Panc1 (cell line): ENCODE measurements at regions not wholly inside any gene's neighbourhood (a gene's known extent, or its start where the extent isn't known, plus 50 kb on each side); places are given as distances from the start of the nearest gene placed in this dataset.

Experiments used
- ATAC-seq: fragments of 200-7000 bp; cut with Tn5 transposase; 2 replicates; pipeline ENCODE4 v1.9.1; 2020; ENCODE audit warnings: mild to moderate bottlenecking, moderate library complexity
- BruUV-seq: library from RNA; stranded (reverse); fragments of 400-500 nt; replicated peaks from 2 replicates; lab custom pipeline; 2021; lab: Mats Ljungman, UMichigan
- CTCF ChIA-PET: fragments of 300-600 bp; sonication (Branson Sonifier 250); formaldehyde crosslinking; loops from one replicate; lab custom pipeline; 2022; ENCODE audit warnings: antibody characterized with exemption; lab: Charles Lee
- POLR2A ChIA-PET: fragments of 300-600 bp; sonication (Branson Sonifier 250); formaldehyde crosslinking; loops from one replicate; lab custom pipeline; 2022; ENCODE audit warnings: antibody characterized with exemption; lab: Charles Lee
- DNase-seq: peaks from one replicate; pipeline ENCODE4 v3.0.0-alpha.2; 2010; ENCODE audit warnings: low read depth, low spot score
- H3K27ac ChIP-seq: 2 replicates; pipeline ENCODE4 v1.5.1; 2011; ENCODE audit warnings: mild to moderate bottlenecking, low read length, inconsistent platforms
- H3K27me3 ChIP-seq: fragments of 200-500 bp; sonication (Bioruptor generic); 2 replicates; pipeline ENCODE4 v1.6.0; 2014; ENCODE audit warnings: low read length, inconsistent platforms; ENCODE audit not compliant: control insufficient read depth, insufficient read depth
- H3K36me3 ChIP-seq: fragments of 200-500 bp; sonication (Bioruptor generic); 2 replicates; pipeline ENCODE4 v1.5.1; 2014; ENCODE audit warnings: inconsistent platforms, mild to moderate bottlenecking, low read length, moderate library complexity; ENCODE audit not compliant: control insufficient read depth, insufficient read depth
- H3K4me1 ChIP-seq: 2 replicates; pipeline ENCODE4 v1.5.1; 2011; ENCODE audit warnings: inconsistent platforms, mild to moderate bottlenecking, low read length, moderate library complexity; ENCODE audit not compliant: control insufficient read depth, insufficient read depth
- H3K4me3 ChIP-seq, 2 experiments: 2 replicates each; pipeline ENCODE4 v1.5.1; 2011 to 2012; ENCODE audit warnings: low read depth in 2 of 2, low read length in 2 of 2, mild to moderate bottlenecking in 2 of 2, inconsistent platforms in 1 of 2, moderate library complexity in 1 of 2
- H3K9me3 ChIP-seq: fragments of 200-500 bp; sonication (Bioruptor generic); 2 replicates; pipeline ENCODE4 v1.5.1; 2014; ENCODE audit warnings: low read depth, mild to moderate bottlenecking, inconsistent platforms, low read length, moderate library complexity; ENCODE audit not compliant: control insufficient read depth, insufficient read depth
- CTCF ChIP-seq: fragments of 450-650 bp; IDR thresholded peaks from 2 replicates; pipeline ENCODE4 v1.5.1; 2017; ENCODE audit warnings: mild to moderate bottlenecking
- POLR2AphosphoS5 ChIP-seq: IDR thresholded peaks from 2 replicates; pipeline ENCODE4 v1.6.1; 2012; ENCODE audit warnings: mild to moderate bottlenecking, low read depth, low read length, moderate library complexity
- REST ChIP-seq, 2 experiments: IDR thresholded peaks; 2 replicates each; pipeline ENCODE4 v1.6.1; 2011 to 2012; ENCODE audit warnings: low read depth in 2 of 2, control low read depth in 1 of 2, low read length in 1 of 2, mild to moderate bottlenecking in 1 of 2, moderate library complexity in 1 of 2; ENCODE audit not compliant: insufficient read depth in 1 of 2
- SIN3A ChIP-seq: IDR thresholded peaks from 2 replicates; pipeline ENCODE4 v1.6.1; 2012; ENCODE audit warnings: low read depth, mild to moderate bottlenecking, low read length, moderate library complexity, borderline replicate concordance; ENCODE audit not compliant: insufficient read depth
- TCF7L2 ChIP-seq: IDR thresholded peaks from 2 replicates; pipeline ENCODE4 v1.6.1; 2011; ENCODE audit warnings: mild to moderate bottlenecking, low read depth, low read length, inconsistent platforms
- in situ Hi-C: cut with HindIII; loops from 2 replicates; pipeline ENCODE4 v1.10.0; 2016; ENCODE audit warnings: low sequenced_read_pairs, low pct_unique_long_range_greater_than_20kb
- intact Hi-C: fragments of 100-400 bp; cut with micrococcal nuclease; formaldehyde crosslinking; loops from one replicate; pipeline ENCODE4 v1.10.0; 2022; ENCODE audit not compliant: unreplicated experiment

- H3K36me3 ChIP-seq: no peaks in the 10 kb centered on the region
- POLR2A ChIA-PET: no interaction called here
- CTCF ChIA-PET: no interaction called here
- H3K4me3 ChIP-seq: no peak overlapping the region
- intact Hi-C loops: no loop called here
- H3K9me3 ChIP-seq: no peaks in the 10 kb centered on the region
- no peaks in the 10 kb centered on the region for H3K4me1 ChIP-seq
- no TSS peak for BruUV-seq
- TF ChIP-seq POLR2AphosphoS5 (no peak), SIN3A (no peak), TCF7L2 (no peak), REST (IDR thresholded peaks at IDR 0.05; ENCODE audit: insufficient read depth in 1 of 2, low read depth in 2 of 2, low read length in 1 of 2) (no peak), CTCF (no peak)
- no peak for ATAC-seq
- no peak for DNase-seq
- no peaks in the 10 kb centered on the region for H3K27me3 ChIP-seq
- no peak overlapping the region for H3K27ac ChIP-seq
- in situ Hi-C loops: no loop called here
These were observed 204.4 kb upstream of the ZNF385D start for GRCh38 chr3:21955406-21955805.

- ChIA-PET POLR2A (no interaction called here), CTCF (no interaction called here)
- intact Hi-C loops: no loop called here
- no peaks in the 10 kb centered on the region for H3K36me3 ChIP-seq
- no peaks in the 10 kb centered on the region for H3K4me1 ChIP-seq
- H3K27ac ChIP-seq: no peak overlapping the region
- no TSS peak for BruUV-seq
- H3K4me3 ChIP-seq: no peak overlapping the region
- no peaks in the 10 kb centered on the region for H3K27me3 ChIP-seq
- no peaks in the 10 kb centered on the region for H3K9me3 ChIP-seq
- TF ChIP-seq TCF7L2 (no peak), SIN3A (no peak), CTCF (no peak), POLR2AphosphoS5 (no peak), REST (IDR thresholded peaks at IDR 0.05; ENCODE audit: insufficient read depth in 1 of 2, low read depth in 2 of 2, low read length in 1 of 2) (no peak)
- no peak for DNase-seq
- in situ Hi-C loops: no loop called here
- ATAC-seq: no peak
These were observed 209.0 kb upstream of the ZNF385D start for GRCh38 chr3:21960033-21960432.
